GM23248 (cell line): ENCODE measurements at regions not wholly inside any gene's neighbourhood (a gene's known extent, or its start where the extent isn't known, plus 50 kb on each side); places are given as distances from the start of the nearest gene placed in this dataset.
A peak's percentile ranks its signal among the peaks of the same experiment; 100 is the strongest.

Source experiments
- DNase-seq: peaks from one replicate; pipeline ENCODE4 v3.0.0-alpha.2; 2015
- H2AFZ ChIP-seq: fragments of 200-600 bp; sonication (generic); 2 replicates; pipeline ENCODE4 v1.6.1; 2016; ENCODE audit warnings: antibody characterized with exemption
- H3F3A ChIP-seq: fragments of 200-600 bp; sonication (generic); 2 replicates; pipeline ENCODE4 v1.6.1; 2016; ENCODE audit warnings: mild to moderate bottlenecking, antibody characterized with exemption, mixed run types; ENCODE audit not compliant: insufficient read depth
- H3K27ac ChIP-seq: fragments of 200-600 bp; sonication (generic); 2 replicates; pipeline ENCODE4 v1.5.1; 2016; ENCODE audit warnings: mild to moderate bottlenecking
- H3K27me3 ChIP-seq: fragments of 200-600 bp; sonication (generic); replicated peaks from 2 replicates; pipeline ENCODE4 v1.6.1; 2016; ENCODE audit warnings: mild to moderate bottlenecking; ENCODE audit not compliant: insufficient read depth
- H3K36me3 ChIP-seq: fragments of 200-600 bp; sonication (generic); 2 replicates; pipeline ENCODE4 v1.6.1; 2016; ENCODE audit warnings: low read depth, mild to moderate bottlenecking
- H3K4me1 ChIP-seq: fragments of 200-600 bp; sonication (generic); 2 replicates; pipeline ENCODE4 v1.6.1; 2016; ENCODE audit warnings: mild to moderate bottlenecking; ENCODE audit not compliant: insufficient read depth
- H3K4me2 ChIP-seq: fragments of 200-600 bp; sonication (generic); one replicate; pipeline ENCODE4 v1.6.1; 2016; ENCODE audit warnings: mild to moderate bottlenecking; ENCODE audit not compliant: unreplicated experiment
- H3K4me3 ChIP-seq: fragments of 200-600 bp; sonication (generic); 2 replicates; pipeline ENCODE4 v1.5.1; 2016; ENCODE audit warnings: mild to moderate bottlenecking
- H3K79me2 ChIP-seq: fragments of 200-600 bp; sonication (generic); 2 replicates; pipeline ENCODE4 v1.6.1; 2016; ENCODE audit warnings: mild to moderate bottlenecking; ENCODE audit not compliant: insufficient read depth
- H3K9ac ChIP-seq: fragments of 200-600 bp; sonication (generic); 2 replicates; pipeline ENCODE4 v1.6.1; 2016; ENCODE audit warnings: mild to moderate bottlenecking
- H3K9me2 ChIP-seq: fragments of 200-600 bp; sonication (generic); 2 replicates; pipeline ENCODE4 v1.6.1; 2016; ENCODE audit warnings: mixed run types, mild to moderate bottlenecking, moderate library complexity; ENCODE audit not compliant: insufficient read depth
- H3K9me3 ChIP-seq: fragments of 200-600 bp; sonication (generic); one replicate; pipeline ENCODE4 v1.6.1; 2017; ENCODE audit warnings: low read depth
- H4K20me1 ChIP-seq: fragments of 200-600 bp; sonication (generic); 2 replicates; pipeline ENCODE4 v1.6.0; 2016; ENCODE audit not compliant: insufficient read depth
- EZH2 ChIP-seq: fragments of 200-600 bp; sonication (generic); IDR thresholded peaks from 2 replicates; pipeline ENCODE4 v1.6.1; 2018; ENCODE audit warnings: antibody characterized with exemption, mild to moderate bottlenecking; ENCODE audit not compliant: insufficient read depth, poor library complexity, severe bottlenecking
- EZH2phosphoT487 ChIP-seq: fragments of 200-600 bp; sonication (generic); IDR thresholded peaks from 2 replicates; pipeline ENCODE4 v1.6.1; 2018; ENCODE audit warnings: antibody characterized with exemption, moderate library complexity, mild to moderate bottlenecking, low read depth; ENCODE audit not compliant: insufficient read depth
- WGBS, 2 experiments: methylation state at CpG; one replicate each; pipeline ENCODE4 v1.1.6; 2015 to 2017; ENCODE audit warnings: low lambda C conversion rate in 2 of 2, low coverage in 1 of 2; ENCODE audit errors: missing lambda C conversion rate in 2 of 2; 5-methylcytosine and 5-hydroxymethylcytosine counted together
- in situ Hi-C: fragments of 300-500 bp; cut with MboI; formaldehyde crosslinking; loops from 2 replicates; pipeline ENCODE4 v1.15.0; 2020

- Histone ChIP-seq H3K27me3 (no peaks in the 10 kb centered on the region), H3K9me3 (no peaks in the 10 kb centered on the region), H3K4me1 (no peaks in the 10 kb centered on the region), H3K4me2 (no peak overlapping the region), H2AFZ (no peak overlapping the region), H3K9ac (no peak overlapping the region), H3K4me3 (no peak overlapping the region), H3K27ac (no peak overlapping the region), H3K79me2 (no peaks in the 10 kb centered on the region), H3K9me2 (no peaks in the 10 kb centered on the region), H4K20me1 (no peaks in the 10 kb centered on the region), H3K36me3 (no peaks in the 10 kb centered on the region), H3F3A (no peaks in the 10 kb centered on the region)
- in situ Hi-C loops, result no loop called here
- DNase-seq, result no peak
- WGBS, 2 experiments, result 91 to 93% methylated on average over 3 of the region's 3 CpGs
- no peak for TF ChIP-seq EZH2
- TF ChIP-seq EZH2phosphoT487, result no peak
These were observed 51.1 kb upstream of the NCOA1 start for GRCh38 chr2:24439971-24440340.

GRCh38 chr2:24439280-24439970, 51.6 kb upstream of the NCOA1 start:
- Histone ChIP-seq H3K27me3 (no peaks in the 10 kb centered on the region), H3K9me2 (no peaks in the 10 kb centered on the region), H3K9me3 (no peaks in the 10 kb centered on the region), H4K20me1 (no peaks in the 10 kb centered on the region), H3K9ac (no peak overlapping the region), H3K4me2 (no peak overlapping the region), H2AFZ (no peak overlapping the region), H3K4me1 (no peaks in the 10 kb centered on the region), H3K4me3 (no peak overlapping the region), H3K27ac (no peak overlapping the region), H3K36me3 (no peaks in the 10 kb centered on the region), H3K79me2 (no peaks in the 10 kb centered on the region), H3F3A (no peaks in the 10 kb centered on the region)
- WGBS, 2 experiments, result 64 to 74% methylated on average over 4 of the region's 4 CpGs
- DNase-seq, result no peak
- in situ Hi-C loops, result no loop called here
- TF ChIP-seq EZH2phosphoT487 (no peak), EZH2 (no peak)

- no peaks in the 10 kb centered on the region for H3K9me2 ChIP-seq
- no peaks in the 10 kb centered on the region for H3K9me3 ChIP-seq
- H4K20me1 ChIP-seq, result no peaks in the 10 kb centered on the region
- H3K4me1 ChIP-seq, result no peaks in the 10 kb centered on the region
- in situ Hi-C loops, result no loop called here
- no peaks in the 10 kb centered on the region for H3K36me3 ChIP-seq
- no peak overlapping the region for H2AFZ ChIP-seq
- DNase-seq, result peak; percentile 21
- no peak overlapping the region for H3K9ac ChIP-seq
- H3K27me3 ChIP-seq, result no peaks in the 10 kb centered on the region
- no peak for TF ChIP-seq EZH2phosphoT487
- no peak for TF ChIP-seq EZH2
- H3K79me2 ChIP-seq, result no peaks in the 10 kb centered on the region
- no peak overlapping the region for H3K27ac ChIP-seq
- H3K4me2 ChIP-seq, result no peak overlapping the region
- H3F3A ChIP-seq, result no peaks in the 10 kb centered on the region
- H3K4me3 ChIP-seq, result no peak overlapping the region
These were observed 52.9 kb upstream of the NCOA1 start for GRCh38 chr2:24438106-24438505.

GRCh38 chr2:24435391-24436316, 55.4 kb upstream of the NCOA1 start:
- H3K27ac ChIP-seq, result no peak overlapping the region
- no peaks in the 10 kb centered on the region for H3K4me1 ChIP-seq
- H3F3A ChIP-seq, result no peaks in the 10 kb centered on the region
- H3K36me3 ChIP-seq, result no peaks in the 10 kb centered on the region
- in situ Hi-C loops, result no loop called here
- TF ChIP-seq EZH2 (no peak), EZH2phosphoT487 (no peak)
- peak overlapping the region; percentile 21; the same call in 1 of the 2 replicates for H2AFZ ChIP-seq
- DNase-seq, result peak; percentile 34
- no peak overlapping the region for H3K4me3 ChIP-seq
- H3K9me2 ChIP-seq, result no peaks in the 10 kb centered on the region
- no peaks in the 10 kb centered on the region for H4K20me1 ChIP-seq
- H3K27me3 ChIP-seq, result no peaks in the 10 kb centered on the region
- WGBS, 2 experiments, result 43 to 47% methylated on average over 13 of the region's 13 CpGs
- no peaks in the 10 kb centered on the region for H3K79me2 ChIP-seq
- H3K9ac ChIP-seq, result no peak overlapping the region
- no peak overlapping the region for H3K4me2 ChIP-seq
- H3K9me3 ChIP-seq, result no peaks in the 10 kb centered on the region
